ENCODE measurements at regions not wholly inside any gene's neighbourhood (a gene's known extent, or its start where the extent isn't known, plus 50 kb on each side); places are given as distances from the start of the nearest gene placed in this dataset.

DNA sequence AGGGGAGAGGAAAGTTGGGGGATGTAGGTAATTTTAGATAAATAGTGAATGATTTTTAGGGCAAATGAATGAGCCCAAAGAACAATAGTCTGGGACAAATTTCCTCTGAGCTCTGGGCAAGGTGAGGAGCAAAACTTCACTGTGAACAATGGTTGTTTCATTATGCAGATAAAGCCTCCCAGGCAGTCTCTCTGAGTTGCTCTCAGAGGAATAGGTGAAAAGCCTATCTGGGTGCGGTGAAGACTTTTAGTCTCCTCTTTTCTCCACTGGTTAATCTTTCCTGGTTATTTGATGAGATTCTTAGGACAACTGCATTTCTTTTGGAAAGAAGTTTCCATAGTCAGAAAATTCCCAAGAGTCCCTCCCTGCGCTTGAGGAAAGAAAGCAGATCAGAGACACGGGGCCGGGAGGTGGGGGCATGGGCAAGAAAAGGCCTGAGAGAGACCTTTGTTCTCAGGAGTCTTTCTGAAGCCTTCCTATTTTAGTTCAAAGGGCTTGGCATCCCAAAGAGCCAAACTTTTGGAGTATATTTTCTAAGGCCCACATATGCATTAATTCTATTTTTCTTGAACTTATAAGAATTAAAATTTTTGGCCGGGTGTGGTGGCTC, 353.6 kb upstream of the SLCO3A1 start:
- Histone ChIP-seq H3K27ac (no peak overlapping the region), H3K4me3 (no peak overlapping the region), H3K9me3 (no peaks in the 10 kb centered on the region), H3K27me3 (no peaks in the 10 kb centered on the region), H3K36me3 (no peaks in the 10 kb centered on the region), H3K4me1 (no peaks in the 10 kb centered on the region)
- TF ChIP-seq, protein P1, sequence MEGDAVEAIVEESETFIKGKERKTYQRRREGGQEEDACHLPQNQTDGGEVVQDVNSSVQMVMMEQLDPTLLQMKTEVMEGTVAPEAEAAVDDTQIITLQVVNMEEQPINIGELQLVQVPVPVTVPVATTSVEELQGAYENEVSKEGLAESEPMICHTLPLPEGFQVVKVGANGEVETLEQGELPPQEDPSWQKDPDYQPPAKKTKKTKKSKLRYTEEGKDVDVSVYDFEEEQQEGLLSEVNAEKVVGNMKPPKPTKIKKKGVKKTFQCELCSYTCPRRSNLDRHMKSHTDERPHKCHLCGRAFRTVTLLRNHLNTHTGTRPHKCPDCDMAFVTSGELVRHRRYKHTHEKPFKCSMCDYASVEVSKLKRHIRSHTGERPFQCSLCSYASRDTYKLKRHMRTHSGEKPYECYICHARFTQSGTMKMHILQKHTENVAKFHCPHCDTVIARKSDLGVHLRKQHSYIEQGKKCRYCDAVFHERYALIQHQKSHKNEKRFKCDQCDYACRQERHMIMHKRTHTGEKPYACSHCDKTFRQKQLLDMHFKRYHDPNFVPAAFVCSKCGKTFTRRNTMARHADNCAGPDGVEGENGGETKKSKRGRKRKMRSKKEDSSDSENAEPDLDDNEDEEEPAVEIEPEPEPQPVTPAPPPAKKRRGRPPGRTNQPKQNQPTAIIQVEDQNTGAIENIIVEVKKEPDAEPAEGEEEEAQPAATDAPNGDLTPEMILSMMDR (IDR thresholded peaks at IDR 0.05) = no peak
- TF ChIP-seq POLR2AphosphoS5 (IDR thresholded peaks at IDR 0.05; ENCODE audit: insufficient read depth in 1 of 2, low read depth in 1 of 2) (no peak), POLR2A (IDR thresholded peaks at IDR 0.05) (no peak)
- no peak for DNase-seq (ENCODE audit: extremely low spot score in 2 of 2)
- intact Hi-C loops (cut with DNase I) = no loop called here

DNA sequence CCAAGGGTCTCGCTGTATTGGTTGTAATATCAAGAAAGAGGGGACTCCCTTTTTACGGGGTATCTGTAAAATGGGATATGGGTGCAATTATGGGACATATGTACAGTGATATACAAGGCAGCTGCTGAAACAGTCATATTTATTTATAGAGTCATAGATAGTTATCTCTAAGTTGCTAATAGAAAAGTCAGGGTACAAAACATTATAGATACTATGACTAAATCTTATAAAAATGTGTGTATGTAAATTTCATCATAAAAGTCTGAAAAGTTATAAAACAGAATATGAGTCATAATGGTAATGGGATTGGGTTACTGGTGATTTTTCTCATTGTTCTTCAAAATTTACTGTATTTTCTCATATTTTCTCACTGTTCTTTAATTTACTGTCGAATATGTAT, 344.9 kb upstream of the SLCO3A1 start:
- Histone ChIP-seq H3K4me1 (no peaks in the 10 kb centered on the region), H3K27me3 (no peaks in the 10 kb centered on the region), H3K4me3 (no peak overlapping the region), H3K27ac (no peak overlapping the region), H3K9me3 (no peaks in the 10 kb centered on the region), H3K36me3 (no peaks in the 10 kb centered on the region)
- intact Hi-C loops (cut with DNase I) = no loop called here
- TF ChIP-seq POLR2A (IDR thresholded peaks at IDR 0.05) = no peak
- TF ChIP-seq, protein P1 (IDR thresholded peaks at IDR 0.05) = no peak
- DNase-seq (ENCODE audit: extremely low spot score in 2 of 2) = no peak

DNA sequence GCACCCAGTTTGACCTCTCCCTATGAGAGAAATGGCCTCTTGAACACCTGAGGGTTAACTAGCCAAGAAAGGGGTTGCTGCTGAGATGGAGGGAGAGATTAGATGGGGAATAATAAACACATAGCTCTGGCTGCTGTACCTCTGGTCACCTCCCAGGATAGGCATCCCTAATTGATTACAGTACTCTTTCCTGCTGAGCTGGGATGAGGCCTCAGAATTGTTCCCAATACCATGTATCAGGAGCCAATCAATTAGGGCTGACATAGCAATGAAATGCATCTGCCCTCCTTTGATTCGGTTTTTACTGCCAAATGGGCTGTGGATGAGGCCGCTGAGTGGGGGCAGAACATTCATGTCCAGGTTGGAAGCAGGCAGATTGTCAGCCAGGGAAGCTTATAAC, 339.4 kb upstream of the SLCO3A1 start:
- Histone ChIP-seq H3K4me1 (no peaks in the 10 kb centered on the region), H3K9me3 (no peaks in the 10 kb centered on the region), H3K27ac (no peak overlapping the region), H3K36me3 (no peaks in the 10 kb centered on the region), H3K27me3 (no peaks in the 10 kb centered on the region), H3K4me3 (no peak overlapping the region)
- intact Hi-C loops (cut with DNase I) = no loop called here
- DNase-seq (ENCODE audit: extremely low spot score in 2 of 2) = no peak
- TF ChIP-seq, protein P1 (IDR thresholded peaks at IDR 0.05) = no peak
- no peak for TF ChIP-seq POLR2A (IDR thresholded peaks at IDR 0.05)
- TF ChIP-seq POLR2AphosphoS5 (IDR thresholded peaks at IDR 0.05; ENCODE audit: insufficient read depth in 1 of 2, low read depth in 1 of 2) = no peak

DNA sequence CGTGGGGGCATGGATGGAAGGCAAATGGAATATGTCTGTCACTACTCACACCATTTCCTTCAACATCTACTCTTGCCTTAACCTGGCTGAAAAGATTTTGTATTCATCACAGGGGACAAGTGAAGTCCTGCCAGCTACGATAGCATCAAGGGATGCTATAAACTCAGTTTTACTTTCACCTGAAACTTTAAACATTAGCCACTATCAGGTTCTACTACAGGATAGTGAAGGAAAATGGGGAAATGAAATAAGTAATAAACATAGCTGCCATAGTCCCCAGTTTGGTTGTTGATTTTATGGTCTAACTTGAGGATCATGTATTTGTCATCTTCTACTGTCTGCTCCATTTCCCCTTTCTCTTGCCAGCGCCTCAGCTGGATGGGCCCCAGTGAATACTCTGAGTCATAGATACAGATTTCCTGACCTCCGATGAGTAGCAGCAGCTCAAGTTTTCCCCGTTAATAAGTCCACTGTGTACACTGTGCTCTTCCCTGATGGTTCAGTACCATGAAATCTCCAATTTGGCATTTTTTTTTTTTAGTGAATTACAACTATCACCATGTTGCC, 338.2 kb upstream of the SLCO3A1 start:
- no peak overlapping the region for H3K27ac ChIP-seq
- H3K9me3 ChIP-seq = no peaks in the 10 kb centered on the region
- no peak overlapping the region for H3K4me3 ChIP-seq
- intact Hi-C loops (cut with DNase I) = no loop called here
- no peak for DNase-seq (ENCODE audit: extremely low spot score in 2 of 2)
- H3K4me1 ChIP-seq = no peaks in the 10 kb centered on the region
- H3K27me3 ChIP-seq = no peaks in the 10 kb centered on the region
- TF ChIP-seq, protein P1 (IDR thresholded peaks at IDR 0.05) = no peak
- TF ChIP-seq POLR2A (IDR thresholded peaks at IDR 0.05) (no peak), POLR2AphosphoS5 (IDR thresholded peaks at IDR 0.05; ENCODE audit: insufficient read depth in 1 of 2, low read depth in 1 of 2) (no peak)
- H3K36me3 ChIP-seq = no peaks in the 10 kb centered on the region

DNA sequence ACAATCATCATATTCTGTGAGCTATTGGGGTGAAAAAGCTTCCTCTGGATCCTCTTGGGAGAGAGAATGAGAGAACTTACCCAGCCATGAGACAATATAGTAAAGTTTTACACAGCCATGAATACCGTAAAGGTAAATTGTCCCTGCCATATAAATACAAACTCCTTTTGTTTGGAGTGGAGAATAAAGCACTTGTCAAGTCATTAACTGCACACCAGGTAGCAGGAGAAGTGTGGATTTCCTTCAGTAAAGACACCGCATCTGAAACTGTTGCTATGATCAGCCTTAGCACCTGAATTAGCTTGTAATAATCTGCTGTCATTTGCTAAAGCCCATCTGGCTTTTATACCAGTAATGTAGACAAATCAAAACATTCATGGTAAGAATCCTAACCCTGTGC, 336.6 kb upstream of the SLCO3A1 start:
- no peak for DNase-seq (ENCODE audit: extremely low spot score in 2 of 2)
- Histone ChIP-seq H3K4me1 (no peaks in the 10 kb centered on the region), H3K4me3 (no peak overlapping the region), H3K27ac (no peak overlapping the region), H3K27me3 (no peaks in the 10 kb centered on the region), H3K9me3 (no peaks in the 10 kb centered on the region), H3K36me3 (no peaks in the 10 kb centered on the region)
- TF ChIP-seq POLR2A (IDR thresholded peaks at IDR 0.05) (no peak), POLR2AphosphoS5 (IDR thresholded peaks at IDR 0.05; ENCODE audit: insufficient read depth in 1 of 2, low read depth in 1 of 2) (no peak)
- TF ChIP-seq, protein P1 (IDR thresholded peaks at IDR 0.05) = no peak
- intact Hi-C loops (cut with DNase I) = no loop called here
